Panc1 (cell line): ENCODE measurements at regions not wholly inside any gene's neighbourhood (a gene's known extent, or its start where the extent isn't known, plus 50 kb on each side); places are given as distances from the start of the nearest gene placed in this dataset.

Source experiments
- CTCF ChIP-seq: fragments of 450-650 bp; IDR thresholded peaks from 2 replicates; pipeline ENCODE4 v1.5.1; 2017; ENCODE audit warnings: mild to moderate bottlenecking
- POLR2AphosphoS5 ChIP-seq: IDR thresholded peaks from 2 replicates; pipeline ENCODE4 v1.6.1; 2012; ENCODE audit warnings: mild to moderate bottlenecking, low read depth, low read length, moderate library complexity
- REST ChIP-seq, 2 experiments: IDR thresholded peaks; 2 replicates each; pipeline ENCODE4 v1.6.1; 2011 to 2012; ENCODE audit warnings: low read depth in 2 of 2, control low read depth in 1 of 2, low read length in 1 of 2, mild to moderate bottlenecking in 1 of 2, moderate library complexity in 1 of 2; ENCODE audit not compliant: insufficient read depth in 1 of 2

DNA sequence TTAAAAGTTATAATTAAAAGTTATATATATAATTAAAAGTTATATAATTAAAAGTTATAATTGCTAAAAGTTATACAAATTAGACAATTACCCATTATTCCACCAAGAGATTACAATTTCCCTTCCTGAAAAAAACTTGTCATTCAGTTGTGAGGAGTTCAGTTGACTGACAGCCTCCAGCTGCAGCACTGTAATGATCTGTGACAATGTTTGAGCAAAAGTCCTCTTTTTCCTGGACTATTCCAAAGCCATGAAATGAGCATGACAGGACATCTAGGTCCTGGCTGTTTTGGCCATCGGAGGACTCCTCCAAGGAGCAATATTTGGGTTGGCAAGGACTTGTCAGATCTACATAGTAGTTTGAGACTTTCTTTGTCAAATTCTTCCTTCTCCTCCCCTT lies 258.7 kb upstream of the EDNRB start:
- TF ChIP-seq CTCF (no peak), POLR2AphosphoS5 (no peak), REST (IDR thresholded peaks at IDR 0.05; ENCODE audit: insufficient read depth in 1 of 2, low read depth in 2 of 2, low read length in 1 of 2) (no peak)
